Posterior vena cava (tissue), 2 donors: ENCODE measurements at regions not wholly inside any gene's neighbourhood (a gene's known extent, or its start where the extent isn't known, plus 50 kb on each side); places are given as distances from the start of the nearest gene placed in this dataset.

ENCODE experiments used
- DNase-seq: peaks from one replicate; pipeline ENCODE4 v3.0.0-alpha.2; 2020; ENCODE audit warnings: low spot score
- intact Hi-C, 2 donors: fragments of 100-400 bp; cut with DNase I; formaldehyde crosslinking; loops; one replicate each; pipeline versions ENCODE4 v1.14.1 to v1.14.2; 2022 to 2023
- donor health status: DM: yes; HTN: yes; CAD: no.
- donor health status: DM: yes; HTN: yes; CAD: no.

DNA sequence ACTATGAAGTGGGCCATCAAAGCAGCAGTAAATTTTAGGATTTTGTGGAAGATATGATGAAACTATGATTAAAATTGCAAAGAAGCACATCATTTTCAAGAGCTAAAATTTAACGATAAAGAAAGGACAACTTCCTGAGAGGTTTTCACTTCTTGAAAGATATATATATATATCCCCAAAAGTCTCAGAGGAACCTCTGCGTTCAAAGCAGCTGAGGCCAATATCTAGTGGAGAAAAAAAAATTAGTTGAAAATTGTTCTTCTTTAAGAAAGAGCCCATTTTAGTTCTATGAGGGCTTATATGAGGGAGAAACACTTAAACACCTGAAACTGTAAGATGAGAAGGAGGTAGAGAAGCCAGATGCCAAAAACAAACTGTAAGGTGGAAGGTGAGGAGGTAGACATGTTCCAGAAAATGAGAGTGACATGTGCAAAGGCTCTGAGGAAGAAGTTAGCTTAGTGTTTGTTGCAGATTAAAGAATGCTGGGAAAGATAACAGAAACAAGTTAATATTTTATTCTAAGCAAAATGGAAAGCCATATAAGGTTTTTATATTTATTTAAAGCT, 72.9 kb upstream of the VRK2 start:
- intact Hi-C loops, result no loop called here
- no peak for DNase-seq

DNA sequence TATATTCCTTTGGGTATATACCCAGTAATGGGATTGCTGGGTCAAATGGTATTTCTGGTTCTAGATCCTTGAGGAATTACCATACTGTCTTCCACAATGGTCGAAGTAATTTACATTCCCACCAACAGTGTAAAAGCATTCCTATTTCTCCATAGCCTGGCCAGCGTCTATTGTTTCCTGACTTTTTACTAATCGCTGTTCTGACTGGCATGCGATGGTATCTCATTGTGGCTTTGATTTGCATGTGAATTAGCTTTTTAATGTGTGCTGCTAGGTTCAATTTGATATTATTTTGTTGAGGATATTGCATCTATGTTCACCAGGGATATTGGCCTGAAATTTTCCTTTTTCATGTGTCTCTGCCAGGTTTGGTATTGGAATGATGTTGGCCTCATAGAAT, 67.4 kb upstream of the VRK2 start:
- no peak for DNase-seq
- intact Hi-C loops, result no loop called here

GRCh38 chr2:57981083-57981768, 65.4 kb upstream of the VRK2 start:
- intact Hi-C loops, result no loop called here
- DNase-seq, result no peak

GRCh38 chr2:57987835-57988573, 58.6 kb upstream of the VRK2 start:
- intact Hi-C loops, result no loop called here
- no peak for DNase-seq

DNA sequence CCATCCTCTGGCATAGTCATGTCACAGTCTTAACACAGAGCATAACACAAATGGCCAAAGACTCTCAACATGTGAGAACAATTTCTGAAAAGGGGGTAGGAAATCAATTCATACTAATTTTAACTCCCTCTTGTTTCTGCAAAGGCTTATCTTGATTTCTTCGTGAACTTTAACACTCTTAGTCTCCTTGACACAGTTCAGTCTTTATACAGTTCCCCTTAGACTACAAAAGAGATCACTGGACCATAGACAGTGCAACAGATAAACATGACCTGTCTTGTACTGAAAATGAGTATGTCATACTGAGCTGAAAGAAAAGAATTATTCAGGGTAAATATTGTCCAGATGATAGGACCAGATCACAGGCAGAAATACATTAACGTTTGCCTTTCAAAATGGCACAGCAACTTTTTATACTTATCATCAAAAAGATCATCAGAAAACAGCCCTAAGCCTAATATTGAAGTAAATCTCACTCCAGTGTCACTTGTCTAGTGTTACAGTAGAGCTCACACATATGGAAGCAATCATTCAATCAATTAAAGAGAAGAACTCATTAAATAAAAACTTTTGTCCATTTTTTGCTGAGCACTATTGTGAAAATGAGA, 56.4 kb upstream of the VRK2 start:
- intact Hi-C loops, result no loop called here
- DNase-seq, result no peak
